ENCODE measurements at regions not wholly inside any gene's neighbourhood (a gene's known extent, or its start where the extent isn't known, plus 50 kb on each side); places are given as distances from the start of the nearest gene placed in this dataset.

DNA sequence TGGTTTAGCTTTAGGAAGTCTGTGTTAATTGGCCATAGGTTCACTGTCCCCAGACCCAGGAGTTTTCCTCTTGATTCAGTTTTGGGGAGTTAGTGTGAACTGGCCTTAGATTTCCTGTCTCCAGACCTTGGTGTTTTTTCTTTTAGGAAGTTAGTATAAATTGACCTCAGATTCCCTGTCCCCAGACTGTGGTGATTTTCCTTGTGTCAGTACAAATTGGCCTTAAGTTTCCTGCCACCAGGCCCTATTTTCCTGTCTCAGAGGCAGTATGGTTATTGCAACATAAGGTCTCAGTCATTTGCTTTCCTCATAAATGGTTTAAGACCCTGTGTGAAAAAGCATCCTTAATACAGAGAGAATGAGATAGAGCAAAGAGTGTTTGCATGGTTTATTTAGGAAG, 595.8 kb downstream of the NLGN4X start:
- CTCF ChIA-PET: no interaction called here
- POLR2A ChIA-PET (ENCODE audit: unreplicated experiment): no interaction called here
- no TSS peak for BruUV-seq (replicated peaks)

DNA sequence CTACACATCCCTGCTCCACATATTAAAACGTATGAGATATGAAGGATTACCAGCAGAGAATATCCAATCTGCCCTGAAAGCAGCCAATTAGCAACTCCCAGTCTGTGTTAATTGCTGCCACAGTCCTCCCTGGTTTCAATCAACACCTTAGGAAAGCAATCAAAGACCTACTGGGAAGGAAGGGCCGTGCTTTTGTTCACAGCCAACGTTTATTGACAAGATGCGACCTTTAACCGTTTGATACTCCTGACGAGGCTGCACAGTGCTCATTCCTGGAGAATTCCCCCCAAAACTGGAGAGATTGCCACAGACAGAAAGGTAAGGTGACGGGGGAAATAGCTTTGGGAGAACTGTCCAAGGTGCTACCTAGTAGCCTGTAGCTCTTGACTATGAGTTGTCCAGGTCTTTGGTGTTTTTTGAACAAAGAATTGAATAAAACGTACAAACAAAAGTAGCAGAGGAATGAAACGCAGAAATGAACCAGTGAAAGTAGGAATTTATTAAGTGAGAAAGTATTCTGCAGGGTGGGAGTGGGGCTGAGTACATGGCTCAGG, 596.5 kb downstream of the NLGN4X start:
- intact Hi-C loops (cut with micrococcal nuclease): no loop called here
- ChIA-PET POLR2A (ENCODE audit: unreplicated experiment) (no interaction called here), CTCF (no interaction called here)
- no peak overlapping the region for H2AFZ ChIP-seq (ENCODE audit: low read length)
- no peaks in the 10 kb centered on the region for H3K9me2 ChIP-seq (replicated peaks; ENCODE audit: low read length)
- no peaks in the 10 kb centered on the region for H3F3A ChIP-seq (ENCODE audit: low read length, unreplicated experiment)
- H3K9me3 ChIP-seq (ENCODE audit: low read length): no peaks in the 10 kb centered on the region
- no peaks in the 10 kb centered on the region for H3K79me2 ChIP-seq (ENCODE audit: low read length)
- no peaks in the 10 kb centered on the region for H3K4me1 ChIP-seq (ENCODE audit: insufficient read depth, low read length)
- TF ChIP-seq EZH2phosphoT487 (IDR thresholded peaks at IDR 0.05; ENCODE audit: borderline replicate concordance, low read length) (no peak), EZH2 (IDR thresholded peaks at IDR 0.05; ENCODE audit: low read length, unreplicated experiment) (no peak)
- TF ChIP-seq, protein P1, sequence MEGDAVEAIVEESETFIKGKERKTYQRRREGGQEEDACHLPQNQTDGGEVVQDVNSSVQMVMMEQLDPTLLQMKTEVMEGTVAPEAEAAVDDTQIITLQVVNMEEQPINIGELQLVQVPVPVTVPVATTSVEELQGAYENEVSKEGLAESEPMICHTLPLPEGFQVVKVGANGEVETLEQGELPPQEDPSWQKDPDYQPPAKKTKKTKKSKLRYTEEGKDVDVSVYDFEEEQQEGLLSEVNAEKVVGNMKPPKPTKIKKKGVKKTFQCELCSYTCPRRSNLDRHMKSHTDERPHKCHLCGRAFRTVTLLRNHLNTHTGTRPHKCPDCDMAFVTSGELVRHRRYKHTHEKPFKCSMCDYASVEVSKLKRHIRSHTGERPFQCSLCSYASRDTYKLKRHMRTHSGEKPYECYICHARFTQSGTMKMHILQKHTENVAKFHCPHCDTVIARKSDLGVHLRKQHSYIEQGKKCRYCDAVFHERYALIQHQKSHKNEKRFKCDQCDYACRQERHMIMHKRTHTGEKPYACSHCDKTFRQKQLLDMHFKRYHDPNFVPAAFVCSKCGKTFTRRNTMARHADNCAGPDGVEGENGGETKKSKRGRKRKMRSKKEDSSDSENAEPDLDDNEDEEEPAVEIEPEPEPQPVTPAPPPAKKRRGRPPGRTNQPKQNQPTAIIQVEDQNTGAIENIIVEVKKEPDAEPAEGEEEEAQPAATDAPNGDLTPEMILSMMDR (conservative IDR thresholded peaks at IDR 0.05; ENCODE audit: low read depth, low read length): no peak
- no peak overlapping the region for H3K9ac ChIP-seq (ENCODE audit: low read length)
- no peak overlapping the region for H3K4me2 ChIP-seq (ENCODE audit: low read length)
- ATAC-seq (no peak), DNase-seq (no peak)
- no peak overlapping the region for H3K4me3 ChIP-seq (ENCODE audit: low read length)
- H3K27ac ChIP-seq (ENCODE audit: low read length): no peak overlapping the region
- no peaks in the 10 kb centered on the region for H4K20me1 ChIP-seq (ENCODE audit: low read length)
- no peaks in the 10 kb centered on the region for H3K36me3 ChIP-seq (ENCODE audit: low read depth, low read length)
- H3K27me3 ChIP-seq (ENCODE audit: low read length): no peaks in the 10 kb centered on the region
- no TSS peak for BruUV-seq (replicated peaks)

More for the DNA sequence above, 595.8 kb downstream of the NLGN4X start:
- Histone ChIP-seq H3K9me3 (ENCODE audit: low read length) (no peaks in the 10 kb centered on the region), H3K27ac (ENCODE audit: low read length) (no peak overlapping the region), H3K9me2 (replicated peaks; ENCODE audit: low read length) (no peaks in the 10 kb centered on the region), H3K4me1 (ENCODE audit: insufficient read depth, low read length) (no peaks in the 10 kb centered on the region), H4K20me1 (ENCODE audit: low read length) (no peaks in the 10 kb centered on the region), H3K27me3 (ENCODE audit: low read length) (no peaks in the 10 kb centered on the region), H3F3A (ENCODE audit: low read length, unreplicated experiment) (no peaks in the 10 kb centered on the region), H3K36me3 (ENCODE audit: low read depth, low read length) (no peaks in the 10 kb centered on the region), H3K9ac (ENCODE audit: low read length) (no peak overlapping the region), H3K79me2 (ENCODE audit: low read length) (no peaks in the 10 kb centered on the region), H3K4me2 (ENCODE audit: low read length) (no peak overlapping the region), H3K4me3 (ENCODE audit: low read length) (no peak overlapping the region), H2AFZ (ENCODE audit: low read length) (no peak overlapping the region)
- ATAC-seq (no peak), DNase-seq (no peak)
- TF ChIP-seq EZH2 (IDR thresholded peaks at IDR 0.05; ENCODE audit: low read length, unreplicated experiment) (no peak), EZH2phosphoT487 (IDR thresholded peaks at IDR 0.05; ENCODE audit: borderline replicate concordance, low read length) (no peak)
- TF ChIP-seq, protein P1 (conservative IDR thresholded peaks at IDR 0.05; ENCODE audit: low read depth, low read length): no peak
- intact Hi-C loops (cut with micrococcal nuclease): no loop called here

DNA sequence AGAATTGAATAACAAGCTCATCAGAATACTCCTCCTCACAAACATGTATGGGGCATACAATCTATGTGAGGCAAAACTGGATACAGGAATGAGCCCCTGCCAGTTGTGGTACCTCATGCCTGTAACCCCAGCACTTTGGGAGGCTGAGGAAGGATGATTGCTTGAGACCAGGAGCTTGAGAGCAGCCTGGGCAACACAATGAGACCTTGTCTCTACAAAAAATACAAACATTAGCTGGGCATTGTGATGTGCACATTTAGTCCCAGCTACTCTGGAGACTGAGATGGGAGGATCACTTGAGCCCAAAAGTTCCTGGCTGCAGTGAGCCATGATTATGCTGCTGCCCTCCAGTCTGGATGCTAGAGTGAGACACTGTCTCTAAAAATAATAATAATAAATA, 611.0 kb downstream of the NLGN4X start:
- intact Hi-C loops (cut with micrococcal nuclease): no loop called here
- POLR2A ChIA-PET (ENCODE audit: unreplicated experiment): no interaction called here
- no peak for ATAC-seq
- no TSS peak for BruUV-seq (replicated peaks)
- CTCF ChIA-PET: no interaction called here
- TF ChIP-seq EZH2phosphoT487 (IDR thresholded peaks at IDR 0.05; ENCODE audit: borderline replicate concordance, low read length) (no peak), EZH2 (IDR thresholded peaks at IDR 0.05; ENCODE audit: low read length, unreplicated experiment) (no peak)
- TF ChIP-seq, protein P1 (conservative IDR thresholded peaks at IDR 0.05; ENCODE audit: low read depth, low read length): no peak
- no peaks in the 10 kb centered on the region for H3K9me3 ChIP-seq (ENCODE audit: low read length)
- no peak overlapping the region for H2AFZ ChIP-seq (ENCODE audit: low read length)
- H3K36me3 ChIP-seq (ENCODE audit: low read depth, low read length): no peaks in the 10 kb centered on the region
- no peaks in the 10 kb centered on the region for H3K4me1 ChIP-seq (ENCODE audit: insufficient read depth, low read length)
- DNase-seq: no peak
- no peak overlapping the region for H3K27ac ChIP-seq (ENCODE audit: low read length)
- H3K27me3 ChIP-seq (ENCODE audit: low read length): no peaks in the 10 kb centered on the region
- H3K9ac ChIP-seq (ENCODE audit: low read length): no peak overlapping the region
- no peaks in the 10 kb centered on the region for H3F3A ChIP-seq (ENCODE audit: low read length, unreplicated experiment)
- H3K79me2 ChIP-seq (ENCODE audit: low read length): no peaks in the 10 kb centered on the region
- H3K9me2 ChIP-seq (replicated peaks; ENCODE audit: low read length): no peaks in the 10 kb centered on the region
- H4K20me1 ChIP-seq (ENCODE audit: low read length): no peaks in the 10 kb centered on the region
- H3K4me3 ChIP-seq (ENCODE audit: low read length): no peak overlapping the region
- no peak overlapping the region for H3K4me2 ChIP-seq (ENCODE audit: low read length)
